Breast epithelium (tissue), 3 donors: ENCODE measurements at regions not wholly inside any gene's neighbourhood (a gene's known extent, or its start where the extent isn't known, plus 50 kb on each side); places are given as distances from the start of the nearest gene placed in this dataset.

Source experiments
- POLR2A ChIP-seq: fragments of 450-650 bp; IDR thresholded peaks from one replicate; pipeline ENCODE4 v1.6.1; 2016; ENCODE audit warnings: antibody characterized with exemption, mild to moderate bottlenecking, moderate library complexity
- TF ChIP-seq, protein P1 (sequence below), 3 donors: fragments of 450-650 bp; IDR thresholded peaks; one replicate each; pipeline ENCODE4 v1.5.1; 2016 to 2017; ENCODE audit warnings: antibody characterized with exemption in 3 of 3, mild to moderate bottlenecking in 3 of 3, moderate library complexity in 3 of 3

DNA sequence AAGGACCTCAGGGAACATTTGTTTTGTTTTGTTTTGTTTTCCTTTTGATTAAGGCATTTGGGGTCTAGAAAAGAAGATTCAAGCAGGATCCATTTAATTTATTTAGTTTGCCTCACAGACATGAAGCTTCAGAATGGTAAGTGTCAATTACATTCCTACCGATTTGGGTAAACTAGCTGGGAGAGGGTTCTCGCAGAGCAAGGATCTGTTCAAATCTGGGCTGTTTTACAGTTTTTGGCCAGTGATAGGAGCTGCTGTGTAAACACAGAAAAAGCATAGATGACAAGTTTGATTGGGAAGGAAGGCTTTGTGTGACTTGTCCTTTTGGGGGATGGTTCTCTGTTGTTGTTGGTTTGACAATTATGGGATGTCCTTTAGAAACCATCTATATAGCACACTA lies 470.3 kb upstream of the WWC1 start:
- TF ChIP-seq, protein P1, sequence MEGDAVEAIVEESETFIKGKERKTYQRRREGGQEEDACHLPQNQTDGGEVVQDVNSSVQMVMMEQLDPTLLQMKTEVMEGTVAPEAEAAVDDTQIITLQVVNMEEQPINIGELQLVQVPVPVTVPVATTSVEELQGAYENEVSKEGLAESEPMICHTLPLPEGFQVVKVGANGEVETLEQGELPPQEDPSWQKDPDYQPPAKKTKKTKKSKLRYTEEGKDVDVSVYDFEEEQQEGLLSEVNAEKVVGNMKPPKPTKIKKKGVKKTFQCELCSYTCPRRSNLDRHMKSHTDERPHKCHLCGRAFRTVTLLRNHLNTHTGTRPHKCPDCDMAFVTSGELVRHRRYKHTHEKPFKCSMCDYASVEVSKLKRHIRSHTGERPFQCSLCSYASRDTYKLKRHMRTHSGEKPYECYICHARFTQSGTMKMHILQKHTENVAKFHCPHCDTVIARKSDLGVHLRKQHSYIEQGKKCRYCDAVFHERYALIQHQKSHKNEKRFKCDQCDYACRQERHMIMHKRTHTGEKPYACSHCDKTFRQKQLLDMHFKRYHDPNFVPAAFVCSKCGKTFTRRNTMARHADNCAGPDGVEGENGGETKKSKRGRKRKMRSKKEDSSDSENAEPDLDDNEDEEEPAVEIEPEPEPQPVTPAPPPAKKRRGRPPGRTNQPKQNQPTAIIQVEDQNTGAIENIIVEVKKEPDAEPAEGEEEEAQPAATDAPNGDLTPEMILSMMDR (IDR thresholded peaks at IDR 0.05): no peak
- TF ChIP-seq POLR2A: no peak
